ENCODE measurements at regions not wholly inside any gene's neighbourhood (a gene's known extent, or its start where the extent isn't known, plus 50 kb on each side); places are given as distances from the start of the nearest gene placed in this dataset.

DNA sequence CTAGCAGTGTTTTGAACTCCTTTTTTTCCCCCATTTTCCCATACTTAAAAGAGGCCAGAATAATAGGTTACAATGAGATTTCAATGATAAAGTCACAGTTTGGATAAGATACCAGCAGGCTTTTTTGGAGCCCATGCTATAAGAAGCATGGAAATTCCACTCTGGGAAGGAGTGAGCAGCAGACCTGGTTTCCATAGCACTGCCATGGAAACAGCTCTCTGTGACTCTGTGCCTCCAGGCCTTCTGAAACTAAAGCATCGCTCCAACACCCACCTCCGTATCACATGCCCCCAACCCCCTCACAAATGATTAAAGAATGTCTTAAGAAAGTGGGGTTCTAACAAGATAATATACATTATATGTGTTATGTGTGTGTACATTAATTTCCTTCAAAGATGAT lies 165.0 kb downstream of the GRIN2B start:
- no peaks in the 10 kb centered on the region for H3K4me1 Mint-ChIP-seq (ENCODE audit: low read depth)
- H3K36me3 Mint-ChIP-seq (ENCODE audit: low read depth), result no peaks in the 10 kb centered on the region
- H3K4me3 Mint-ChIP-seq, result no peak overlapping the region
- H3K9me3 Mint-ChIP-seq, result no peaks in the 10 kb centered on the region
- no peak overlapping the region for H3K27ac Mint-ChIP-seq
- intact Hi-C loops (cut with micrococcal nuclease), result no loop called here
- no peaks in the 10 kb centered on the region for H3K27me3 Mint-ChIP-seq

- Mint-ChIP-seq H3K4me3 (no peak overlapping the region), H3K9me3 (no peaks in the 10 kb centered on the region)
Observed at GRCh38 chr12:13812168-13812567, 169.2 kb downstream of the GRIN2B start.

GRCh38 chr12:13811061-13811460 lies 170.3 kb downstream of the GRIN2B start:
- H3K27me3 Mint-ChIP-seq, result no peaks in the 10 kb centered on the region
- H3K9me3 Mint-ChIP-seq, result no peaks in the 10 kb centered on the region
- no peak overlapping the region for H3K27ac Mint-ChIP-seq
- H3K4me3 Mint-ChIP-seq, result no peak overlapping the region
- H3K36me3 Mint-ChIP-seq (ENCODE audit: low read depth), result no peaks in the 10 kb centered on the region
- intact Hi-C loops (cut with micrococcal nuclease), result no loop called here
- no peaks in the 10 kb centered on the region for H3K4me1 Mint-ChIP-seq (ENCODE audit: low read depth)

More at GRCh38 chr12:13812168-13812567, 169.2 kb downstream of the GRIN2B start:
- H3K27me3 Mint-ChIP-seq, result no peaks in the 10 kb centered on the region
- no peaks in the 10 kb centered on the region for H3K36me3 Mint-ChIP-seq (ENCODE audit: low read depth)
- no peak overlapping the region for H3K27ac Mint-ChIP-seq
- no peaks in the 10 kb centered on the region for H3K4me1 Mint-ChIP-seq (ENCODE audit: low read depth)
- intact Hi-C loops (cut with micrococcal nuclease), result no loop called here

GRCh38 chr12:13805041-13805440 lies 176.4 kb downstream of the GRIN2B start:
- H3K9me3 Mint-ChIP-seq, result no peaks in the 10 kb centered on the region
- no peak overlapping the region for H3K27ac Mint-ChIP-seq
- no peaks in the 10 kb centered on the region for H3K36me3 Mint-ChIP-seq (ENCODE audit: low read depth)
- H3K4me3 Mint-ChIP-seq, result no peak overlapping the region
- H3K4me1 Mint-ChIP-seq (ENCODE audit: low read depth), result no peaks in the 10 kb centered on the region
- intact Hi-C loops (cut with micrococcal nuclease), result no loop called here
- H3K27me3 Mint-ChIP-seq, result no peaks in the 10 kb centered on the region

DNA sequence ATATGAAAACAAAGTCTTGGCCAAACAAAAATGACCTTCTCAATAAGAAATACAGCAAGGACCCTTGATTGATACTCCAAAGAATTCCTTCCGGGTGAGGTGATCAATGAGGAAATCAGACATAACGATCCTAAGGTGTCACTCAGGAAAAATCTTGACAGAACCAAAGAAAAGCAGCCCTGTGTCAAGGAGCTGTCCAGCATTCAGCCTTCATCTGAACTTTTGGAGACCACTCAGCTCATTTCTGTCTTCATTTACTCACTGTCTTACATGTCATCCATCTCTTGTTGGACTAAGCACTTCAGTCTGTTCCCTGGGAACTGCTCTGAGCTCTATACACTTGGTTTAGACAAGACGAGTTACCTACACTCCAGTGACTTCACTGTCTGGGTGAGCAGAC lies 179.9 kb downstream of the GRIN2B start:
- Mint-ChIP-seq H3K4me1 (ENCODE audit: low read depth) (no peaks in the 10 kb centered on the region), H3K27me3 (no peaks in the 10 kb centered on the region), H3K9me3 (no peaks in the 10 kb centered on the region), H3K27ac (no peak overlapping the region), H3K4me3 (no peak overlapping the region), H3K36me3 (ENCODE audit: low read depth) (no peaks in the 10 kb centered on the region)
- intact Hi-C loops (cut with micrococcal nuclease), result no loop called here

GRCh38 chr12:13799574-13799973 lies 181.8 kb downstream of the GRIN2B start:
- intact Hi-C loops (cut with micrococcal nuclease), result no loop called here
- H3K27me3 Mint-ChIP-seq, result no peaks in the 10 kb centered on the region
- no peak overlapping the region for H3K4me3 Mint-ChIP-seq
- no peak overlapping the region for H3K27ac Mint-ChIP-seq
- H3K4me1 Mint-ChIP-seq (ENCODE audit: low read depth), result no peaks in the 10 kb centered on the region
- no peaks in the 10 kb centered on the region for H3K9me3 Mint-ChIP-seq
- H3K36me3 Mint-ChIP-seq (ENCODE audit: low read depth), result no peaks in the 10 kb centered on the region

- no peaks in the 10 kb centered on the region for H3K36me3 Mint-ChIP-seq (ENCODE audit: low read depth)
- H3K4me1 Mint-ChIP-seq (ENCODE audit: low read depth), result no peaks in the 10 kb centered on the region
- intact Hi-C loops (cut with micrococcal nuclease), result no loop called here
- no peak overlapping the region for H3K4me3 Mint-ChIP-seq
- H3K27ac Mint-ChIP-seq, result no peak overlapping the region
- no peaks in the 10 kb centered on the region for H3K27me3 Mint-ChIP-seq
- no peaks in the 10 kb centered on the region for H3K9me3 Mint-ChIP-seq
Observed at GRCh38 chr12:13798162-13798561, 183.2 kb downstream of the GRIN2B start.

DNA sequence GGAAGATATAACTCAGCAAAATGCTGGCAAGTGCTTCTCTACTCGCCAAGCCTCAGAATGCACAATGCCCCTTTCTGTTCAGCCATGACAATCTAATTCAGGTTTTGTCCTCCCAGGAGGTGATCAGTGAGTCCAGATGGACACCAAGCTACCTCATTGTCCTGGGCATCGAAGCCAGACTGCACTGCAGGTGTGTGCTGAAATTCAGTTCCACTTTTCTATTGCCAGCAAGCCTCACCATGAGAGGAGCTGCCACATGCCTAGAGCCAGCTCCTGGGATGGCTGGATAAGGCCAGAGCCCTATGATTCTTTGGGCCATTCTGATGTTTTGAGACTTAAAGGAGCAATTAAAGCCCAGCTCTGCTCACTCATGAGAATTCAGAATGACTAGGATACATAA lies 186.7 kb downstream of the GRIN2B start:
- no peaks in the 10 kb centered on the region for H3K9me3 Mint-ChIP-seq
- H3K4me3 Mint-ChIP-seq, result no peak overlapping the region
- no peaks in the 10 kb centered on the region for H3K4me1 Mint-ChIP-seq (ENCODE audit: low read depth)
- no peaks in the 10 kb centered on the region for H3K36me3 Mint-ChIP-seq (ENCODE audit: low read depth)
- H3K27ac Mint-ChIP-seq, result no peak overlapping the region
- intact Hi-C loops (cut with micrococcal nuclease), result no loop called here
- H3K27me3 Mint-ChIP-seq, result no peaks in the 10 kb centered on the region

- Mint-ChIP-seq H3K36me3 (ENCODE audit: low read depth) (no peaks in the 10 kb centered on the region), H3K4me3 (no peak overlapping the region)
Observed at GRCh38 chr12:13790317-13790716, 191.1 kb downstream of the GRIN2B start.

DNA sequence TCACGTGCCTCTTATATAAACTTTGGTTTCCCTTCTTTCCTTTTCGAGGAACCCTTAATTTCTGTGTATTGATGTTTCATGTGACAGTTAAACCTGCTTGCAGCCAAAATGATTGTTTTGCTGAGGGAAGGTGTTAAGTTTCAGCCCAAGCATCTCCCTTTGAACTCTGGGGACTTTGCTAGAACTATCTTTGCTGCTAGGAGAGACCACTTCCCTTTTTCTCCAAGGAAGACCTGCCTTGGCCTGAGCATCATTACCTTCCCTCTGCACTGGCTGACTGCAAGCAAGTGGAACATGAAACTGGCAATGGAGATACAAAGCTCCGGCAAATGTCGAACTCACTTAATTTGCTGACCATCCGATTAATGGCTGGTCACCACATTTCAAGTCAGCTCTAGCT lies 192.8 kb downstream of the GRIN2B start:
- Mint-ChIP-seq H3K4me1 (ENCODE audit: low read depth) (no peaks in the 10 kb centered on the region), H3K9me3 (no peaks in the 10 kb centered on the region), H3K27ac (no peak overlapping the region), H3K4me3 (no peak overlapping the region), H3K36me3 (ENCODE audit: low read depth) (no peaks in the 10 kb centered on the region), H3K27me3 (no peaks in the 10 kb centered on the region)
- intact Hi-C loops (cut with micrococcal nuclease), result no loop called here

More at GRCh38 chr12:13790317-13790716, 191.1 kb downstream of the GRIN2B start:
- Mint-ChIP-seq H3K4me1 (ENCODE audit: low read depth) (no peaks in the 10 kb centered on the region), H3K27ac (no peak overlapping the region), H3K9me3 (no peaks in the 10 kb centered on the region), H3K27me3 (no peaks in the 10 kb centered on the region)
- intact Hi-C loops (cut with micrococcal nuclease), result no loop called here

DNA sequence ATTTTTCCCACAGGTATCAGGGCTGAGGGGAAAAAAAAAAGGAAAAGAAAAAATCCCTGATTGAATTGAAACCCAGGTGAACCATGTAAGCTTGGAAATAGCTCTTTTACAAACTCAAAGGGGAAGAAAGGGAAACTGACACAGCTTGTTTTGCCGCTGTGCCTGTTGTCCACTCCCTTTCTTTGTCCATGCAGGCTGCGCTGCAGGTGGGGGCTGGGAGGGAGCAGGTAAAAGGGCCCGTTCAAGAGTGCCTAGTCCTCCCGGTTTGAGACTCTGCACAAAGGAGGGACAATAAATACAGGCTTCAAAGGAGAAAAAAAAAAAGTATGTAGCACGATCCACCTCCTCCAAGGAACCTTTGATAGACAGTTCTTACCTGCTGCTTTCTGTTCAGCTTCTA lies 194.8 kb downstream of the GRIN2B start:
- Mint-ChIP-seq H3K9me3 (no peaks in the 10 kb centered on the region), H3K4me1 (ENCODE audit: low read depth) (no peaks in the 10 kb centered on the region), H3K27me3 (no peaks in the 10 kb centered on the region), H3K27ac (no peak overlapping the region), H3K36me3 (ENCODE audit: low read depth) (no peaks in the 10 kb centered on the region), H3K4me3 (no peak overlapping the region)
- intact Hi-C loops (cut with micrococcal nuclease), result no loop called here

DNA sequence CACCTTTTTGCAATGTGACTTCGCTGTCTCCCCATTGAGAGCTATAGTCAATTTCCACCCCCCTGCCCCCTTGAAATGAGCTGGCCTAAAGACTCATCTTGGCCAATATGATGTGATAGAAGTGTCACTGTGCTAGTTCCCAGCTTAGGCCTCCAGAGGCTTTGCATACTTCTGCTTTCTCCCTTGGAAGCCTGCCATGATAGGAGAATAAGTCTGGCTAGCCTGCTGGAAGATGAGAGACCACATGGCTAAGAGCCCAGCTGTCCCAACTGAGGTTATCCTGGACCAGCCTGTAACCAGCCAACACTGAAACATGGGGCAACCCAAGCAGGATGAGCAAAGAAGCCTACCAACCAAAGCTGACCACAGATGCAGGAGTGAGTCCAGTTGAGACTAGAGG lies 196.9 kb downstream of the GRIN2B start:
- Mint-ChIP-seq H3K27ac (no peak overlapping the region), H3K4me3 (no peak overlapping the region), H3K27me3 (no peaks in the 10 kb centered on the region), H3K9me3 (no peaks in the 10 kb centered on the region), H3K36me3 (ENCODE audit: low read depth) (no peaks in the 10 kb centered on the region), H3K4me1 (ENCODE audit: low read depth) (no peaks in the 10 kb centered on the region)
- intact Hi-C loops (cut with micrococcal nuclease), result no loop called here

- no peaks in the 10 kb centered on the region for H3K9me3 Mint-ChIP-seq
- H3K4me1 Mint-ChIP-seq (ENCODE audit: low read depth), result no peaks in the 10 kb centered on the region
- H3K27me3 Mint-ChIP-seq, result peaks cover 3% of the 10 kb centered on the region
- no peak overlapping the region for H3K27ac Mint-ChIP-seq
- intact Hi-C loops (cut with micrococcal nuclease), result no loop called here
- no peak overlapping the region for H3K4me3 Mint-ChIP-seq
- H3K36me3 Mint-ChIP-seq (ENCODE audit: low read depth), result no peaks in the 10 kb centered on the region
Observed at GRCh38 chr12:13780453-13780852, 200.9 kb downstream of the GRIN2B start.

GRCh38 chr12:13777374-13777773 lies 204.0 kb downstream of the GRIN2B start:
- intact Hi-C loops (cut with micrococcal nuclease), result no loop called here
- Mint-ChIP-seq H3K4me1 (ENCODE audit: low read depth) (no peaks in the 10 kb centered on the region), H3K4me3 (no peak overlapping the region), H3K36me3 (ENCODE audit: low read depth) (no peaks in the 10 kb centered on the region), H3K9me3 (no peaks in the 10 kb centered on the region), H3K27me3 (peaks cover 3% of the 10 kb centered on the region), H3K27ac (no peak overlapping the region)

- no peaks in the 10 kb centered on the region for H3K9me3 Mint-ChIP-seq
- no peaks in the 10 kb centered on the region for H3K4me1 Mint-ChIP-seq (ENCODE audit: low read depth)
- intact Hi-C loops (cut with micrococcal nuclease), result no loop called here
- no peak overlapping the region for H3K27ac Mint-ChIP-seq
- no peak overlapping the region for H3K4me3 Mint-ChIP-seq
- H3K27me3 Mint-ChIP-seq, result peaks cover 3% of the 10 kb centered on the region
- H3K36me3 Mint-ChIP-seq (ENCODE audit: low read depth), result no peaks in the 10 kb centered on the region
Observed at GRCh38 chr12:13772264-13772663, 209.1 kb downstream of the GRIN2B start.
